Tibial nerve (tissue), 4 donors: ENCODE measurements at regions not wholly inside any gene's neighbourhood (a gene's known extent, or its start where the extent isn't known, plus 50 kb on each side); places are given as distances from the start of the nearest gene placed in this dataset.

Experiments
- DNase-seq, 2 donors: peaks; one replicate each; pipeline ENCODE4 v3.0.0-alpha.2; 2019; ENCODE audit warnings: low spot score in 2 of 2
- H3K27ac ChIP-seq, 4 donors: fragments of 200-600 bp; sonication (generic) in 3 of 4; one replicate each; pipeline ENCODE4 v1.5.1; 2017 to 2019; ENCODE audit warnings: mild to moderate bottlenecking in 1 of 4
- H3K27me3 ChIP-seq, 2 donors: fragments of 200-600 bp; sonication (generic) in 1 of 2; one replicate each; pipeline versions ENCODE4 v1.5.1 to v1.6.0; 2017 to 2019
- H3K36me3 ChIP-seq, 3 donors: fragments of 200-600 bp; sonication (generic); one replicate each; pipeline ENCODE4 v1.5.1; 2018 to 2019
- H3K4me1 ChIP-seq, 4 donors: fragments of 200-600 bp; sonication (generic) in 3 of 4; one replicate each; pipeline ENCODE4 v1.5.1; 2017 to 2019
- H3K4me3 ChIP-seq, 4 donors: fragments of 200-600 bp; sonication (generic) in 3 of 4; one replicate each; pipeline ENCODE4 v1.5.1; 2017 to 2019; ENCODE audit warnings: mild to moderate bottlenecking in 1 of 4, moderate library complexity in 1 of 4
- H3K9me3 ChIP-seq, 4 donors: fragments of 200-600 bp; sonication (generic) in 3 of 4; one replicate each; pipeline ENCODE4 v1.5.1; 2017 to 2019
- EP300 ChIP-seq, 2 donors: sonication (generic); formaldehyde crosslinking; IDR thresholded peaks; one replicate each; pipeline ENCODE4 v1.6.1; 2017; ENCODE audit warnings: antibody characterized with exemption in 2 of 2, mild to moderate bottlenecking in 1 of 2
- POLR2A ChIP-seq, 2 donors: fragments of 450-650 bp; IDR thresholded peaks; one replicate each; pipeline ENCODE4 v1.6.1; 2017; ENCODE audit warnings: antibody characterized with exemption in 2 of 2, mild to moderate bottlenecking in 2 of 2, moderate library complexity in 2 of 2
- WGBS, 2 donors: methylation state at CpG; one replicate each; pipeline ENCODE4 v1.1.5; 2018; 5-methylcytosine and 5-hydroxymethylcytosine counted together
- TF ChIP-seq, protein P1 (sequence below), 5 experiments: fragments of 200-600 bp in 3 of 5; fragments of 450-650 bp in 2 of 5; sonication (generic) in 3 of 5; IDR thresholded peaks; one replicate each; pipeline ENCODE4 v1.5.1; 2016 to 2019; ENCODE audit warnings: antibody characterized with exemption in 5 of 5, mild to moderate bottlenecking in 3 of 5, moderate library complexity in 2 of 5

DNA sequence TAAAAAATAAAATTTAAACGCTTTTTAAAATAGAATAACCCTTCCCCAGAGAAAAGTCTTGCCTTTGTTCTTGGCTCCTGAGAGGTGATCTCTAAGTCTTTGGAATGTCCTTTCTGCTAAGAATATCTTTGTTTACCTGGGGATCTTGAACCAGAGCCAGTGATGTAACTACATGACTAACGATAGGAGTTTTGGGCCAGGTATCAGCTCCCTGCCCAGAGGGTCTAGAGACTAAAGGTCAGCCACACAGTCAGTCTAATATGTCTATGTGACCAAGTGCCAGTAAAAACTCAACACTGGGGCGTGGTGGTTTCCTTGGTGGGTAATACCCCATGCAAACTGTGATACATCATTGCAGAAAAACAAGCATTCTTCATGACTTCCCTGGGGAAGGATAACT lies 1351.9 kb upstream of the C9orf72 start:
- H3K27me3 ChIP-seq, result no peaks in the 10 kb centered on the region
- peaks cover 0 to 12% (median 0%) of the 10 kb centered on the region in 4 donors for H3K4me1 ChIP-seq
- DNase-seq, result no peak
- no peaks in the 10 kb centered on the region for H3K9me3 ChIP-seq
- no peak overlapping the region for H3K4me3 ChIP-seq
- no peak for TF ChIP-seq POLR2A (IDR thresholded peaks at IDR 0.05)
- no peak for TF ChIP-seq EP300 (IDR thresholded peaks at IDR 0.05)
- TF ChIP-seq, protein P1, sequence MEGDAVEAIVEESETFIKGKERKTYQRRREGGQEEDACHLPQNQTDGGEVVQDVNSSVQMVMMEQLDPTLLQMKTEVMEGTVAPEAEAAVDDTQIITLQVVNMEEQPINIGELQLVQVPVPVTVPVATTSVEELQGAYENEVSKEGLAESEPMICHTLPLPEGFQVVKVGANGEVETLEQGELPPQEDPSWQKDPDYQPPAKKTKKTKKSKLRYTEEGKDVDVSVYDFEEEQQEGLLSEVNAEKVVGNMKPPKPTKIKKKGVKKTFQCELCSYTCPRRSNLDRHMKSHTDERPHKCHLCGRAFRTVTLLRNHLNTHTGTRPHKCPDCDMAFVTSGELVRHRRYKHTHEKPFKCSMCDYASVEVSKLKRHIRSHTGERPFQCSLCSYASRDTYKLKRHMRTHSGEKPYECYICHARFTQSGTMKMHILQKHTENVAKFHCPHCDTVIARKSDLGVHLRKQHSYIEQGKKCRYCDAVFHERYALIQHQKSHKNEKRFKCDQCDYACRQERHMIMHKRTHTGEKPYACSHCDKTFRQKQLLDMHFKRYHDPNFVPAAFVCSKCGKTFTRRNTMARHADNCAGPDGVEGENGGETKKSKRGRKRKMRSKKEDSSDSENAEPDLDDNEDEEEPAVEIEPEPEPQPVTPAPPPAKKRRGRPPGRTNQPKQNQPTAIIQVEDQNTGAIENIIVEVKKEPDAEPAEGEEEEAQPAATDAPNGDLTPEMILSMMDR (IDR thresholded peaks at IDR 0.05), result no peak
- H3K27ac ChIP-seq, result no peak overlapping the region
- 59 to 71% methylated on average over 3 of the region's 3 CpGs for WGBS, 2 donors
- no peaks in the 10 kb centered on the region for H3K36me3 ChIP-seq

DNA sequence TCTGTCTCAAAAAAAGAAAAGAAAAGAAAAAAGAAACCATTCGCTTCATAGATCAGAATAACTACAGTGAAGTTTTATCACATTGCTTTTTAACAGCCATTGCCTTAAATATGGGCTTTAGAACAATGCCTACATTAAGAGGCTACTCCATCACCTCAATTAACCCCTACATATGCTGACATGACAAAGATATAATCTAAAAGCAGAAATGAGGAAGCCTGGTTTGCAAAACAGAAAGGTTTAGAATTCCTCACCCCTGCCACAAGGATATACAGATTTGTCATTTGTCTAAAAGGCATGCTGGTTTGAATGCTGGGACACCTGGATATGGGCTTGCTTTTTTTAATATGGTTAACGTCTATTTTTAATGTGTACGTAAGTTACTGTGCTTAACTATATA lies 1353.0 kb upstream of the C9orf72 start:
- DNase-seq, result no peak
- Histone ChIP-seq H3K27me3 (no peaks in the 10 kb centered on the region), H3K4me1 (peaks cover 0 to 12% (median 0%) of the 10 kb centered on the region in 4 donors), H3K4me3 (no peak overlapping the region), H3K9me3 (no peaks in the 10 kb centered on the region), H3K27ac (no peak overlapping the region), H3K36me3 (no peaks in the 10 kb centered on the region)
- 88 to 97% methylated on average over 3 of the region's 3 CpGs for WGBS, 2 donors
- no peak for TF ChIP-seq EP300 (IDR thresholded peaks at IDR 0.05)
- TF ChIP-seq, protein P1 (IDR thresholded peaks at IDR 0.05), result no peak

DNA sequence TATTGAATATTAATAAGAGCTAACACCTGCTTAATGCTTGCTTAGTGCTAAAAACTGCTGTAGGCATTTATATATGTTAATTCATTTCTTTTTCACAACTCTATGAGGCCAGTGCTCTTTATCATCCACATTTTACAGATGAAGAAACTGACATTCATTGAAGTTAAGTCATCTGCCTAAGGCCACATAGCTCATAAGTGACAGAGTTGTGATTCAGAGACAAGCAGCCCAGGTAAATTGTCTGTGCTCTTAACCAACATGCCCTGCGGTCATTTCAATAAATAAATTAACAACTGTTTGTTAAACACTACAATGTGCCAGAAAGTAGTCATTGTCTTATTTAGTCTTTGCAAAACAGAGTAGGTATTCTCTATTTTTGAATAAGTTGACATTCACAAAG lies 1354.4 kb upstream of the C9orf72 start:
- Histone ChIP-seq H3K36me3 (no peaks in the 10 kb centered on the region), H3K4me3 (no peak overlapping the region), H3K4me1 (peaks cover 0 to 12% (median 0%) of the 10 kb centered on the region in 4 donors), H3K27ac (no peak overlapping the region), H3K27me3 (no peaks in the 10 kb centered on the region), H3K9me3 (no peaks in the 10 kb centered on the region)
- WGBS, 2 donors, result 79 to 80% methylated on average over 1 of the region's 1 CpG
- TF ChIP-seq, protein P1 (IDR thresholded peaks at IDR 0.05), result no peak
- TF ChIP-seq EP300 (IDR thresholded peaks at IDR 0.05) (no peak), POLR2A (IDR thresholded peaks at IDR 0.05) (no peak)
- DNase-seq, result no peak

DNA sequence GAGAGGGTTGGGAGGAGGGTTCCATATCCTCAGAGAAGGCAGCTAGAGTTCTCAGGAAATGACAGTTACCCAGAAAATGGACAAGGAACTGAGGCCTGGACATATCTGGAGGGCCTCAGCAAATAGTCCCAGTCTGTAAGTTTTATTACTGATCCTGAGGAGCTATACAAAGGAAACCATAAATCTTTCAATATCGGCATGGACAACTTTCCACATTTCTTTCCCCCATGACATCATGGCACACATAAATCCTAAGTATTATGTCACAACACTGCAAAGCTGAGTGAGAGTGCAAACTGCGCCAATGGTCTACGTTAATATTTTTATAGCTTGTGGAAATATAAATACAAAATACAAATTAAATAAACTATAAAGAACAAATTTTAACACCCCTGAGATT lies 1356.2 kb upstream of the C9orf72 start:
- Histone ChIP-seq H3K4me3 (no peak overlapping the region), H3K4me1 (no peaks in the 10 kb centered on the region), H3K36me3 (no peaks in the 10 kb centered on the region), H3K27ac (no peak overlapping the region), H3K9me3 (no peaks in the 10 kb centered on the region), H3K27me3 (no peaks in the 10 kb centered on the region)
- TF ChIP-seq, protein P1 (IDR thresholded peaks at IDR 0.05), result no peak
- TF ChIP-seq POLR2A (IDR thresholded peaks at IDR 0.05) (no peak), EP300 (IDR thresholded peaks at IDR 0.05) (no peak)
- WGBS, 2 donors, result 59 to 65% methylated on average over 3 of the region's 3 CpGs
- no peak for DNase-seq

DNA sequence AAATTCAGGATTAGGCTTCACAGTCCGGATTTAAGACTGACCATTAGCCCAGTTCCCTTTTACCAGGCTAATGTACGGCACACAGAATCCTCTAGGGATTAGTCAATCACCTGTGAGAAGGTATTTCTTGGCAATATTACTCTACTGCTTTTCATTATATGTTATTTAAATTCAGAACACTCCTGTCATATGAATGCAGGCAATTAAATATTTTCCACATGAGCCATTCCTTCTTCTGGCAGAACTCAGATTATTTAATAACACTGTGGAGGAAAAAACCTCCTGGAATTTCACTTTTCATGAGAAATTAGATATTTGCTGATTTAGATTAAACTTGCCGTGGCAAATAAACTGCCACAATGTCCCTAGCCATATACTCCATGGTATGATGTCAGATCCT lies 1357.5 kb upstream of the C9orf72 start:
- H3K4me1 ChIP-seq, result no peaks in the 10 kb centered on the region
- no peaks in the 10 kb centered on the region for H3K27me3 ChIP-seq
- DNase-seq, result no peak
- WGBS, 2 donors, result 73 to 80% methylated on average over 3 of the region's 3 CpGs
- H3K4me3 ChIP-seq, result no peak overlapping the region
- no peaks in the 10 kb centered on the region for H3K36me3 ChIP-seq
- TF ChIP-seq EP300 (IDR thresholded peaks at IDR 0.05) (no peak), POLR2A (IDR thresholded peaks at IDR 0.05) (no peak)
- TF ChIP-seq, protein P1 (IDR thresholded peaks at IDR 0.05), result no peak
- no peaks in the 10 kb centered on the region for H3K9me3 ChIP-seq
- no peak overlapping the region for H3K27ac ChIP-seq
